H9 (cell line): ENCODE measurements at regions not wholly inside any gene's neighbourhood (a gene's known extent, or its start where the extent isn't known, plus 50 kb on each side); places are given as distances from the start of the nearest gene placed in this dataset.

Source experiments
- DNase-seq: peaks from one replicate; pipeline ENCODE4 v3.0.0-alpha.2; 2017
- H2AFZ ChIP-seq: one replicate; pipeline ENCODE4 v1.6.1; 2013; ENCODE audit warnings: mild to moderate bottlenecking, low read length, control low read depth, moderate library complexity
- H2AK5ac ChIP-seq: 2 replicates; pipeline ENCODE4 v1.6.1; 2013; ENCODE audit warnings: low read length, control low read depth, mixed read lengths; ENCODE audit not compliant: insufficient read length
- H2BK120ac ChIP-seq: one replicate; pipeline ENCODE4 v1.6.1; 2013; ENCODE audit warnings: low read depth, mild to moderate bottlenecking, low read length, control low read depth, inconsistent platforms; ENCODE audit not compliant: poor library complexity, severe bottlenecking
- H2BK12ac ChIP-seq: 2 replicates; pipeline ENCODE4 v1.6.1; 2013; ENCODE audit warnings: low read length, control low read depth, mixed read lengths, low read depth; ENCODE audit not compliant: insufficient read length
- H2BK15ac ChIP-seq: 2 replicates; pipeline ENCODE4 v1.6.1; 2013; ENCODE audit warnings: low read depth, low read length, control low read depth
- H2BK20ac ChIP-seq: one replicate; pipeline ENCODE4 v1.6.1; 2013; ENCODE audit warnings: low read depth, mild to moderate bottlenecking, low read length, control low read depth, inconsistent platforms; ENCODE audit not compliant: poor library complexity, severe bottlenecking
- H2BK5ac ChIP-seq: 2 replicates; pipeline ENCODE4 v1.6.1; 2013; ENCODE audit warnings: low read length, control low read depth, mixed read lengths; ENCODE audit not compliant: insufficient read length
- H3K14ac ChIP-seq: 2 replicates; pipeline ENCODE4 v1.6.1; 2013; ENCODE audit warnings: low read length, control low read depth; ENCODE audit not compliant: insufficient read depth
- H3K18ac ChIP-seq: 2 replicates; pipeline ENCODE4 v1.6.1; 2013; ENCODE audit warnings: low read depth, mild to moderate bottlenecking, mixed read lengths, low read length, control low read depth; ENCODE audit not compliant: insufficient read length
- H3K23ac ChIP-seq: 2 replicates; pipeline ENCODE4 v1.6.1; 2013; ENCODE audit warnings: low read length, control low read depth, mixed read lengths, low read depth; ENCODE audit not compliant: insufficient read length
- H3K23me2 ChIP-seq: 2 replicates; pipeline ENCODE4 v1.6.1; 2013; ENCODE audit warnings: low read depth, mild to moderate bottlenecking, mixed read lengths, low read length, control low read depth; ENCODE audit not compliant: insufficient read length, poor library complexity, severe bottlenecking
- H3K27ac ChIP-seq: 2 replicates; pipeline ENCODE4 v1.5.1; 2013; ENCODE audit warnings: low read length, control low read depth, mixed read lengths, low read depth; ENCODE audit not compliant: insufficient read length
- H3K27me3 ChIP-seq: 2 replicates; pipeline ENCODE4 v1.6.1; 2013; ENCODE audit warnings: low read length, control low read depth, inconsistent platforms; ENCODE audit not compliant: insufficient read depth
- H3K4ac ChIP-seq: 2 replicates; pipeline ENCODE4 v1.6.1; 2013; ENCODE audit warnings: low read depth, mild to moderate bottlenecking, control low read depth, inconsistent platforms, low read length, moderate library complexity
- H3K4me1 ChIP-seq: 2 replicates; pipeline ENCODE4 v1.6.1; 2013; ENCODE audit warnings: low read length, control low read depth, inconsistent platforms; ENCODE audit not compliant: insufficient read depth
- H3K4me2 ChIP-seq: 2 replicates; pipeline ENCODE4 v1.6.1; 2013; ENCODE audit warnings: low read length, control low read depth, mixed read lengths; ENCODE audit not compliant: insufficient read length, insufficient read depth
- H3K56ac ChIP-seq: 2 replicates; pipeline ENCODE4 v1.6.1; 2013; ENCODE audit warnings: low read depth, mild to moderate bottlenecking, mixed read lengths, low read length, control low read depth; ENCODE audit not compliant: insufficient read length
- H3K79me1 ChIP-seq: 2 replicates; pipeline ENCODE4 v1.6.1; 2013; ENCODE audit warnings: low read depth, mild to moderate bottlenecking, moderate library complexity, low read length, control low read depth, inconsistent platforms; ENCODE audit not compliant: insufficient read depth, poor library complexity, severe bottlenecking
- H3K79me2 ChIP-seq: 2 replicates; pipeline ENCODE4 v1.6.1; 2013; ENCODE audit warnings: low read length, control low read depth, inconsistent platforms; ENCODE audit not compliant: insufficient read depth
- H3K9ac ChIP-seq: 2 replicates; pipeline ENCODE4 v1.6.1; 2013; ENCODE audit warnings: low read length, control low read depth, mixed read lengths; ENCODE audit not compliant: insufficient read length; ENCODE audit errors: extremely low read depth
- H3K9me3 ChIP-seq: one replicate; pipeline ENCODE4 v1.6.1; 2013; ENCODE audit warnings: low read depth, low read length, inconsistent platforms; ENCODE audit not compliant: control insufficient read depth
- H3T11ph ChIP-seq: one replicate; pipeline ENCODE4 v1.6.1; 2013; ENCODE audit warnings: mild to moderate bottlenecking, low read length, control low read depth, inconsistent platforms
- H4K20me1 ChIP-seq: one replicate; pipeline ENCODE4 v1.6.1; 2013; ENCODE audit not compliant: control insufficient read depth, insufficient read length, insufficient read depth
- H4K5ac ChIP-seq: 2 replicates; pipeline ENCODE4 v1.6.1; 2013; ENCODE audit warnings: low read depth, mild to moderate bottlenecking, mixed read lengths, low read length, control low read depth; ENCODE audit not compliant: insufficient read length
- H4K8ac ChIP-seq: replicated peaks from 2 replicates; pipeline ENCODE4 v1.6.1; 2013; ENCODE audit warnings: low read length, control low read depth, mixed read lengths, low read depth; ENCODE audit not compliant: insufficient read length
- H4K91ac ChIP-seq: 2 replicates; pipeline ENCODE4 v1.6.1; 2013; ENCODE audit warnings: low read depth, mild to moderate bottlenecking, moderate library complexity, mixed read lengths, low read length, control low read depth; ENCODE audit not compliant: insufficient read length
- H3K27ac Mint-ChIP-seq, 3 experiments: 2 replicates in 2 of 3; 3 replicates in 1 of 3; pipeline ENCODE4 v1.8.0; 2020 to 2021; ENCODE audit warnings: mixed read lengths in 3 of 3, mild to moderate bottlenecking in 1 of 3, moderate library complexity in 1 of 3
- H3K27me3 Mint-ChIP-seq: 2 replicates; pipeline ENCODE4 v1.8.0; 2021; ENCODE audit warnings: low read depth, mild to moderate bottlenecking, moderate library complexity, mixed read lengths
- H3K36me3 Mint-ChIP-seq, 3 experiments: 2 replicates in 2 of 3; 3 replicates in 1 of 3; pipeline ENCODE4 v1.8.0; 2020 to 2021; ENCODE audit warnings: low read depth in 3 of 3, mixed read lengths in 3 of 3; ENCODE audit not compliant: insufficient read depth in 1 of 3
- H3K4me1 Mint-ChIP-seq, 2 experiments: 2 replicates each; pipeline ENCODE4 v1.8.0; 2020; ENCODE audit warnings: mixed read lengths in 2 of 2
- H3K4me3 Mint-ChIP-seq, 2 experiments: 2 replicates in 1 of 2; 3 replicates in 1 of 2; pipeline ENCODE4 v1.8.0; 2020 to 2021; ENCODE audit warnings: mild to moderate bottlenecking in 2 of 2, mixed read lengths in 2 of 2, moderate library complexity in 1 of 2
- H3K9me3 Mint-ChIP-seq, 2 experiments: 2 replicates in 1 of 2; 3 replicates in 1 of 2; pipeline ENCODE4 v1.8.0; 2020; ENCODE audit warnings: mild to moderate bottlenecking in 2 of 2, mixed read lengths in 2 of 2, moderate library complexity in 1 of 2
- whole genome bisulfite sequencing: extraction: QIAGEN DNeasy Blood & Tissue Kit; methylation state at CpG from one replicate; pipeline ENCODE4 v1.1.7; 2013; ENCODE audit warnings: missing lambda C conversion rate, low lambda C conversion rate, mixed read lengths; ENCODE audit not compliant: insufficient read length; ENCODE audit errors: extremely low coverage; 5-methylcytosine and 5-hydroxymethylcytosine counted together
- TF ChIP-seq, protein P1 (sequence below): fragments of 200-600 bp; sonication (generic); conservative IDR thresholded peaks from 3 replicates; pipeline ENCODE4 v1.8.0; 2021; ENCODE audit warnings: antibody characterized with exemption, mild to moderate bottlenecking

DNA sequence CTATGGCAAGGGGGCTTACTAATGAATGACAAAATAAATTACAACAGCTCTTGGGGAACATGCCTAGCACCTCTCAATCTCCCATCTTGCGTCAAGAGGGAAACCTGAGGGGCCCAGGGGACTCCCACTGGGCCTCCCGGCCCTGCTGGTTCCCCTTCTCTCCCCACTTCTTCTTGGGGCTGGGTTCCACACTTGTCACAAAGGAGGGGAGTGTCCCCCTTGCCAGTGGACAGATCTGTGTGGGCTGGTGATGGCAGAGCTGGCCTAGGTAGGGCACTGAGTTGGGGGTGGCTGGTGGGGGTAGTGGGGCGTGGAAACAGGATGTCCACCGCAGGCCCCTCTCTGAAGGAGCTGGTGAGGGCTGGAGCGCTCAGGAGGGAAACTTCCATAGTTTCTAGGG, 184.0 kb upstream of the HAAO start:
- H3K18ac ChIP-seq = no peak overlapping the region
- peaks cover 3% of the 10 kb centered on the region for H3K23me2 ChIP-seq
- H3K4me3 Mint-ChIP-seq = no peak overlapping the region; a peak in 1 of 5 replicates
- no peak overlapping the region for H3K4me2 ChIP-seq
- H3K23ac ChIP-seq = no peak overlapping the region
- no peak overlapping the region for H2BK120ac ChIP-seq
- H3K9me3 Mint-ChIP-seq = no peaks in the 10 kb centered on the region; a peak in 1 of 5 replicates
- H3K4ac ChIP-seq = no peak overlapping the region
- no peak overlapping the region for H4K8ac ChIP-seq
- no peaks in the 10 kb centered on the region for H3K9me3 ChIP-seq
- no peak overlapping the region for H2BK15ac ChIP-seq
- H4K20me1 ChIP-seq = no peaks in the 10 kb centered on the region
- no peak overlapping the region for H2AK5ac ChIP-seq
- no peak overlapping the region for H3K56ac ChIP-seq
- no peak overlapping the region for H3K14ac ChIP-seq
- no peaks in the 10 kb centered on the region for H3K79me1 ChIP-seq
- no peak overlapping the region for H3K9ac ChIP-seq
- DNase-seq = no peak
- H2AFZ ChIP-seq = no peak overlapping the region
- H3K36me3 Mint-ChIP-seq = no peaks in the 10 kb centered on the region; a peak in 1 of 7 replicates
- H2BK12ac ChIP-seq = no peak overlapping the region
- H3K27ac ChIP-seq = no peak overlapping the region
- H4K5ac ChIP-seq = no peak overlapping the region
- no peak overlapping the region for H3T11ph ChIP-seq
- TF ChIP-seq, protein P1, sequence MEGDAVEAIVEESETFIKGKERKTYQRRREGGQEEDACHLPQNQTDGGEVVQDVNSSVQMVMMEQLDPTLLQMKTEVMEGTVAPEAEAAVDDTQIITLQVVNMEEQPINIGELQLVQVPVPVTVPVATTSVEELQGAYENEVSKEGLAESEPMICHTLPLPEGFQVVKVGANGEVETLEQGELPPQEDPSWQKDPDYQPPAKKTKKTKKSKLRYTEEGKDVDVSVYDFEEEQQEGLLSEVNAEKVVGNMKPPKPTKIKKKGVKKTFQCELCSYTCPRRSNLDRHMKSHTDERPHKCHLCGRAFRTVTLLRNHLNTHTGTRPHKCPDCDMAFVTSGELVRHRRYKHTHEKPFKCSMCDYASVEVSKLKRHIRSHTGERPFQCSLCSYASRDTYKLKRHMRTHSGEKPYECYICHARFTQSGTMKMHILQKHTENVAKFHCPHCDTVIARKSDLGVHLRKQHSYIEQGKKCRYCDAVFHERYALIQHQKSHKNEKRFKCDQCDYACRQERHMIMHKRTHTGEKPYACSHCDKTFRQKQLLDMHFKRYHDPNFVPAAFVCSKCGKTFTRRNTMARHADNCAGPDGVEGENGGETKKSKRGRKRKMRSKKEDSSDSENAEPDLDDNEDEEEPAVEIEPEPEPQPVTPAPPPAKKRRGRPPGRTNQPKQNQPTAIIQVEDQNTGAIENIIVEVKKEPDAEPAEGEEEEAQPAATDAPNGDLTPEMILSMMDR = no peak
- peaks cover 19 to 23% of the 10 kb centered on the region in 2 experiments for H3K4me1 Mint-ChIP-seq
- H3K27me3 ChIP-seq = no peaks in the 10 kb centered on the region
- H2BK5ac ChIP-seq = no peak overlapping the region
- no peak overlapping the region for H3K27ac Mint-ChIP-seq
- WGBS = no CpG with 5 or more reads among the region's 5 CpGs
- peaks cover 3% of the 10 kb centered on the region for H3K27me3 Mint-ChIP-seq
- no peak overlapping the region for H2BK20ac ChIP-seq
- no peaks in the 10 kb centered on the region for H3K4me1 ChIP-seq
- no peaks in the 10 kb centered on the region for H3K79me2 ChIP-seq
- no peak overlapping the region for H4K91ac ChIP-seq
